B cell (primary cell): ENCODE measurements at regions not wholly inside any gene's neighbourhood (a gene's known extent, or its start where the extent isn't known, plus 50 kb on each side); places are given as distances from the start of the nearest gene placed in this dataset.

Source experiments
- ATAC-seq: fragments of 200-7000 bp; cut with Tn5 transposase; one replicate; pipeline ENCODE4 v1.10.0; 2021; ENCODE audit warnings: low read depth, mild to moderate bottlenecking, moderate number of reproducible peaks, moderate library complexity
- CTCF ChIA-PET: fragments of 350-600 bp; sonication (Branson Sonifier 250); formaldehyde crosslinking; loops from one replicate; lab custom pipeline; 2021; ENCODE audit warnings: antibody characterized with exemption, inconsistent platforms; lab: Charles Lee
- POLR2A ChIA-PET: fragments of 350-600 bp; sonication (Branson Sonifier 250); formaldehyde crosslinking; loops from one replicate; lab custom pipeline; 2021; ENCODE audit warnings: antibody characterized with exemption; lab: Charles Lee
- DNase-seq: peaks from one replicate; pipeline ENCODE4 v3.0.0; 2013
- H2AFZ ChIP-seq: 2 replicates; pipeline ENCODE4 v1.6.1; 2012; ENCODE audit warnings: mild to moderate bottlenecking, low read depth, low read length; ENCODE audit not compliant: insufficient read depth, poor library complexity, severe bottlenecking
- H3K27ac ChIP-seq, 2 donors: 1 replicate in 1 of 2; 2 replicates in 1 of 2; pipeline ENCODE4 v1.5.1; 2012 to 2013; ENCODE audit warnings: low read length in 2 of 2, mild to moderate bottlenecking in 2 of 2, moderate library complexity in 1 of 2
- H3K27me3 ChIP-seq, 4 experiments: fragments of 200-600 bp in 1 of 4; sonication (generic) in 1 of 4; replicated peaks in 1 of 4; 1 replicate in 2 of 4; 2 replicates in 2 of 4; pipeline versions ENCODE4 v1.6.1 to v1.7.0; 2013 to 2016; ENCODE audit warnings: low read length in 3 of 4, mild to moderate bottlenecking in 2 of 4, mixed read lengths in 1 of 4, moderate library complexity in 1 of 4; ENCODE audit not compliant: insufficient read depth in 4 of 4, control insufficient read depth in 3 of 4; ENCODE audit errors: control extremely low read depth in 1 of 4
- H3K36me3 ChIP-seq, 2 experiments: replicated peaks in 1 of 2; 1 replicate in 1 of 2; 2 replicates in 1 of 2; pipeline versions ENCODE4 v1.6.1 to v1.7.1; 2013; ENCODE audit warnings: low read length in 1 of 2; ENCODE audit not compliant: insufficient read depth in 2 of 2, control insufficient read depth in 1 of 2; ENCODE audit errors: control extremely low read depth in 1 of 2, extremely low read depth in 1 of 2
- H3K4me1 ChIP-seq, 2 donors: fragments of 200-600 bp in 1 of 2; sonication (generic) in 1 of 2; 1 replicate in 1 of 2; 2 replicates in 1 of 2; pipeline versions ENCODE4 v1.5.1 to v1.6.1; 2013 to 2017; ENCODE audit warnings: low read length in 2 of 2; ENCODE audit not compliant: control insufficient read depth in 2 of 2, insufficient read depth in 2 of 2
- H3K4me2 ChIP-seq: replicated peaks from 2 replicates; pipeline ENCODE3; 2012; ENCODE audit warnings: mild to moderate bottlenecking, low read depth, low read length; ENCODE audit not compliant: poor library complexity, severe bottlenecking
- H3K4me3 ChIP-seq, 5 experiments: fragments of 200-600 bp in 1 of 5; sonication (generic) in 1 of 5; 1 replicate in 3 of 5; 2 replicates in 2 of 5; pipeline versions ENCODE4 v1.5.1 to v1.7.0; 2011 to 2016; ENCODE audit warnings: low read length in 4 of 5, mild to moderate bottlenecking in 4 of 5, low read depth in 2 of 5, control low read depth in 1 of 5, moderate library complexity in 1 of 5; ENCODE audit not compliant: insufficient read depth in 1 of 5; ENCODE audit errors: control extremely low read depth in 1 of 5, extremely low read depth in 1 of 5
- H3K79me2 ChIP-seq: fragments of 200-600 bp; sonication (generic); one replicate; pipeline ENCODE4 v1.6.0; 2016; ENCODE audit warnings: low read length; ENCODE audit not compliant: control insufficient read depth, insufficient read depth
- H3K9ac ChIP-seq: fragments of 200-600 bp; sonication (generic); 2 replicates; pipeline ENCODE4 v1.6.1; 2017; ENCODE audit warnings: mild to moderate bottlenecking, low read length, moderate library complexity
- H3K9me3 ChIP-seq, 3 donors: one replicate each; pipeline versions ENCODE4 v1.6.1 to v1.7.1; 2013; ENCODE audit warnings: low read length in 2 of 3; ENCODE audit not compliant: control insufficient read depth in 2 of 3, insufficient read depth in 1 of 3; ENCODE audit errors: control extremely low read depth in 1 of 3
- H4K20me1 ChIP-seq: 2 replicates; pipeline ENCODE4 v1.6.0; 2012; ENCODE audit warnings: mild to moderate bottlenecking, low read length; ENCODE audit not compliant: insufficient read depth, control insufficient read depth, poor library complexity, severe bottlenecking
- H3K27ac Mint-ChIP-seq: one replicate; pipeline ENCODE4 v1.8.0; 2021; ENCODE audit warnings: mixed read lengths
- H3K27me3 Mint-ChIP-seq: one replicate; pipeline ENCODE4 v1.8.0; 2021; ENCODE audit warnings: mixed read lengths
- H3K4me1 Mint-ChIP-seq: one replicate; pipeline ENCODE4 v1.8.0; 2021; ENCODE audit warnings: mixed read lengths
- H3K4me3 Mint-ChIP-seq: one replicate; pipeline ENCODE4 v1.8.0; 2021; ENCODE audit warnings: mixed read lengths
- H3K9me3 Mint-ChIP-seq: one replicate; pipeline ENCODE4 v1.8.0; 2022; ENCODE audit warnings: mixed read lengths; ENCODE audit not compliant: insufficient read depth
- EZH2 ChIP-seq: IDR thresholded peaks from 2 replicates; pipeline ENCODE4 v1.6.1; 2012; ENCODE audit warnings: borderline replicate concordance, low read depth, mild to moderate bottlenecking, moderate library complexity, low read length; ENCODE audit not compliant: insufficient read depth, poor library complexity, severe bottlenecking
- WGBS: methylation state at CpG from one replicate; pipeline ENCODE4 v1.1.5; 2013; ENCODE audit warnings: missing lambda C conversion rate; ENCODE audit not compliant: insufficient coverage; 5-methylcytosine and 5-hydroxymethylcytosine counted together
- intact Hi-C: fragments of 100-400 bp; cut with micrococcal nuclease; formaldehyde crosslinking; loops from one replicate; pipeline ENCODE4 v1.10.0; 2022
- TF ChIP-seq, protein P1 (sequence below): fragments of 200-600 bp; IDR thresholded peaks from one replicate; pipeline ENCODE4 v1.8.0; 2022; ENCODE audit warnings: antibody characterized with exemption, mild to moderate bottlenecking

DNA sequence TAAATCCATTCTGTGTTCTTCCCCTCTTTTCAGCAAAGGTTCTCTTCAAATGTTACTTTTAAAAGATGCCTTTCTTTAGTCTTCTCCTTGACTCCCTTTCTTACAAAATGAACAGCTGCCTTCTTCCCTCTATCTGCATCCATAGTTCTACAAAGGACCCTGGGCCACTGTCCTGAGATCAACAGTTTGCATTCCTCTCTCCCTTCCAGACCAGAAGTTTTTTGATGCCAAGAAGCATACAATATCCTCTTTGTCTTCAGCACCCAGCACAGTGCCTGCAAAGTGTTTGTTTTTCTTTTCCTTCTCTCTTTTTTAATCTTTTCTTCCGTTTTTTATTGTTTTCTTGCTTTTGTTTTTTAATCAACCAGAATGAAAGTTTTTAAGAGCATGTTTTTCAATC, 183.5 kb upstream of the SNX19 start:
- no CpG with 5 or more reads among the region's 1 CpG for WGBS
- POLR2A ChIA-PET = no interaction called here

DNA sequence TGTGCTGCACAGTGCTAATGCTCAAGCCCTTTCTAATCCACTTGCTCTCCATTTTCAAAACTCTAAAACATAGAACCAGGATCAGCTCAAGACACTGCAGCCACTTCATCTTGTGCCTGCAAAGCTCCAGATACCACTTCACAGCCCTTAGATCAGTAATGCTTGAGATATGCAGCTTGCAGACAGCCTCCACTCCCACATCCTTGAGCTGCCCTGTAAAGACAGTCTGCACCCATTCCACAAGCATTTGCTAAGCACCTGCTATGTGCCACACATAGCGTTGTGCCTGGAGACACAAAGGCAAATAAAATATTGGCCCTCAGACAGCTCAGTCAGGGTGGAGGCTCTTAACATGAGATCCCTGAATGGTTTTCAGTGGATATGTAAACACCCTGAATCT, 192.5 kb upstream of the SNX19 start:
- H2AFZ ChIP-seq = no peak overlapping the region
- H3K27ac ChIP-seq = no peak overlapping the region
- TF ChIP-seq, protein P1, sequence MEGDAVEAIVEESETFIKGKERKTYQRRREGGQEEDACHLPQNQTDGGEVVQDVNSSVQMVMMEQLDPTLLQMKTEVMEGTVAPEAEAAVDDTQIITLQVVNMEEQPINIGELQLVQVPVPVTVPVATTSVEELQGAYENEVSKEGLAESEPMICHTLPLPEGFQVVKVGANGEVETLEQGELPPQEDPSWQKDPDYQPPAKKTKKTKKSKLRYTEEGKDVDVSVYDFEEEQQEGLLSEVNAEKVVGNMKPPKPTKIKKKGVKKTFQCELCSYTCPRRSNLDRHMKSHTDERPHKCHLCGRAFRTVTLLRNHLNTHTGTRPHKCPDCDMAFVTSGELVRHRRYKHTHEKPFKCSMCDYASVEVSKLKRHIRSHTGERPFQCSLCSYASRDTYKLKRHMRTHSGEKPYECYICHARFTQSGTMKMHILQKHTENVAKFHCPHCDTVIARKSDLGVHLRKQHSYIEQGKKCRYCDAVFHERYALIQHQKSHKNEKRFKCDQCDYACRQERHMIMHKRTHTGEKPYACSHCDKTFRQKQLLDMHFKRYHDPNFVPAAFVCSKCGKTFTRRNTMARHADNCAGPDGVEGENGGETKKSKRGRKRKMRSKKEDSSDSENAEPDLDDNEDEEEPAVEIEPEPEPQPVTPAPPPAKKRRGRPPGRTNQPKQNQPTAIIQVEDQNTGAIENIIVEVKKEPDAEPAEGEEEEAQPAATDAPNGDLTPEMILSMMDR = no peak
- TF ChIP-seq EZH2 = no peak
- Mint-ChIP-seq H3K4me1 (no peaks in the 10 kb centered on the region), H3K9me3 (no peaks in the 10 kb centered on the region), H3K27ac (no peak overlapping the region), H3K4me3 (no peak overlapping the region), H3K27me3 (no peaks in the 10 kb centered on the region)
- DNase-seq (no peak), ATAC-seq (no peak)
- H3K27me3 ChIP-seq = no peaks in the 10 kb centered on the region
- ChIA-PET CTCF (no interaction called here), POLR2A (no interaction called here)
- H3K79me2 ChIP-seq = no peaks in the 10 kb centered on the region
- H3K4me3 ChIP-seq = no peak overlapping the region
- intact Hi-C loops = no loop called here
- WGBS = 83% methylated on average over 1 of the region's 1 CpG
- H3K36me3 ChIP-seq = no peaks in the 10 kb centered on the region
- no peaks in the 10 kb centered on the region for H4K20me1 ChIP-seq
- H3K9ac ChIP-seq = no peak overlapping the region
- peaks cover 0 to 20% (median 0%) of the 10 kb centered on the region in 3 donors for H3K9me3 ChIP-seq
- no peak overlapping the region for H3K4me2 ChIP-seq
- H3K4me1 ChIP-seq = no peaks in the 10 kb centered on the region

More for the DNA sequence above, 183.5 kb upstream of the SNX19 start:
- H3K4me2 ChIP-seq = no peak overlapping the region
- intact Hi-C loops = no loop called here
- H3K9me3 ChIP-seq = peaks cover 0 to 10% (median 0%) of the 10 kb centered on the region in 3 donors
- no peaks in the 10 kb centered on the region for H3K4me1 ChIP-seq
- H3K27me3 Mint-ChIP-seq = no peaks in the 10 kb centered on the region
- H3K4me1 Mint-ChIP-seq = no peaks in the 10 kb centered on the region
- H3K4me3 ChIP-seq = no peak overlapping the region
- H3K9ac ChIP-seq = no peak overlapping the region
- H3K79me2 ChIP-seq = no peaks in the 10 kb centered on the region
- no peak for TF ChIP-seq EZH2
- TF ChIP-seq, protein P1 = no peak
- H3K27ac Mint-ChIP-seq = no peak overlapping the region
- DNase-seq (no peak), ATAC-seq (no peak)
- H2AFZ ChIP-seq = no peak overlapping the region
- no peaks in the 10 kb centered on the region for H4K20me1 ChIP-seq
- no peaks in the 10 kb centered on the region for H3K36me3 ChIP-seq
- no peak overlapping the region for H3K27ac ChIP-seq
- H3K4me3 Mint-ChIP-seq = no peak overlapping the region
- no peaks in the 10 kb centered on the region for H3K9me3 Mint-ChIP-seq
- H3K27me3 ChIP-seq = peaks cover 0 to 2% (median 0%) of the 10 kb centered on the region in 4 experiments
- CTCF ChIA-PET = no interaction called here
